ENCODE measurements at regions not wholly inside any gene's neighbourhood (a gene's known extent, or its start where the extent isn't known, plus 50 kb on each side); places are given as distances from the start of the nearest gene placed in this dataset.

DNA sequence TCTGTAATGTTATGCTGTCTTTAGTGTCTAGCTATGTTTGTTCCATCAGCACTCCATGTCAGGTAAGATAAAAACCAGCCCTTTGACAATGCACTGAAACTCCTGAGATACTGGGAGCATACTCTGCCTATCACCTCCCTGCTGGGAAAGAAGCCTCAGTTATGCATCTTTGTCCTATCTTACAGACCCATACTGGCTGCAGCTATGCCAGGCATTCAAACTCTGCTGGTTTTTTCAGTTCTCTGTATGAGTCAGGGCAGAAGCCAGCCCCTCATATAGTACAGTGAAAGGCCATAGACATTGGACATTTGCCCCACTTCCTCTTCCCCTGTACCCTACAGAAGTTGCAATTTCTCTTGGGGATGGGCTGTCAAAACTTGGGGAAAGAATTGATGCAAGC, 181.1 kb upstream of the RGPD4 start:
- no peak for ATAC-seq
- Histone ChIP-seq H3K27me3 (ENCODE audit: insufficient read depth) (no peaks in the 10 kb centered on the region), H3K79me2 (replicated peaks; ENCODE audit: insufficient read depth) (no peaks in the 10 kb centered on the region), H3K36me3 (ENCODE audit: insufficient read depth) (no peaks in the 10 kb centered on the region), H3K9me2 (ENCODE audit: insufficient read depth) (0 out of 2 replicates have a peak, but pooled peaks cover 4% of the 10 kb centered on the region), H3K27ac (ENCODE audit: low read depth) (no peak overlapping the region), H3F3A (replicated peaks; ENCODE audit: low read depth) (no peaks in the 10 kb centered on the region), H2AFZ (no peak overlapping the region), H3K4me3 (no peak overlapping the region), H4K20me1 (replicated peaks; ENCODE audit: insufficient read depth) (no peaks in the 10 kb centered on the region), H3K4me1 (ENCODE audit: insufficient read depth) (no peaks in the 10 kb centered on the region), H3K4me2 (no peak overlapping the region)
- Mint-ChIP-seq H3K27ac (no peak overlapping the region), H3K4me1 (no peaks in the 10 kb centered on the region), H3K36me3 (ENCODE audit: low read depth) (peaks cover 16% of the 10 kb centered on the region), H3K4me3 (no peak overlapping the region), H3K27me3 (ENCODE audit: insufficient read depth, low read depth, poor library complexity) (peaks cover 3% of the 10 kb centered on the region), H3K9me3 (peaks cover 37% of the 10 kb centered on the region)
- TF ChIP-seq EZH2phosphoT487 (IDR thresholded peaks at IDR 0.05; ENCODE audit: unreplicated experiment) (no peak), ZNF331 (CRISPR knock-in tag; IDR thresholded peaks at IDR 0.05; ENCODE audit: low read depth) (no peak), EZH2 (IDR thresholded peaks at IDR 0.05; ENCODE audit: low read depth, unreplicated experiment) (no peak), POLR2AphosphoS5 (IDR thresholded peaks at IDR 0.05; ENCODE audit: low read depth) (no peak), NANOG (IDR thresholded peaks at IDR 0.05; ENCODE audit: borderline replicate concordance) (no peak), CREB1 (CRISPR knock-in tag; IDR thresholded peaks at IDR 0.05; ENCODE audit: low read depth) (no peak), ZNF114 (CRISPR knock-in tag; IDR thresholded peaks at IDR 0.05) (no peak), JUNB (IDR thresholded peaks at IDR 0.05; ENCODE audit: unreplicated experiment) (no peak), STAT1 (IDR thresholded peaks at IDR 0.05; ENCODE audit: unreplicated experiment) (no peak)
- TF ChIP-seq, protein P1, sequence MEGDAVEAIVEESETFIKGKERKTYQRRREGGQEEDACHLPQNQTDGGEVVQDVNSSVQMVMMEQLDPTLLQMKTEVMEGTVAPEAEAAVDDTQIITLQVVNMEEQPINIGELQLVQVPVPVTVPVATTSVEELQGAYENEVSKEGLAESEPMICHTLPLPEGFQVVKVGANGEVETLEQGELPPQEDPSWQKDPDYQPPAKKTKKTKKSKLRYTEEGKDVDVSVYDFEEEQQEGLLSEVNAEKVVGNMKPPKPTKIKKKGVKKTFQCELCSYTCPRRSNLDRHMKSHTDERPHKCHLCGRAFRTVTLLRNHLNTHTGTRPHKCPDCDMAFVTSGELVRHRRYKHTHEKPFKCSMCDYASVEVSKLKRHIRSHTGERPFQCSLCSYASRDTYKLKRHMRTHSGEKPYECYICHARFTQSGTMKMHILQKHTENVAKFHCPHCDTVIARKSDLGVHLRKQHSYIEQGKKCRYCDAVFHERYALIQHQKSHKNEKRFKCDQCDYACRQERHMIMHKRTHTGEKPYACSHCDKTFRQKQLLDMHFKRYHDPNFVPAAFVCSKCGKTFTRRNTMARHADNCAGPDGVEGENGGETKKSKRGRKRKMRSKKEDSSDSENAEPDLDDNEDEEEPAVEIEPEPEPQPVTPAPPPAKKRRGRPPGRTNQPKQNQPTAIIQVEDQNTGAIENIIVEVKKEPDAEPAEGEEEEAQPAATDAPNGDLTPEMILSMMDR (conservative IDR thresholded peaks at IDR 0.05; ENCODE audit: low read depth in 2 of 2), result no peak
- TF ChIP-seq, protein P2, sequence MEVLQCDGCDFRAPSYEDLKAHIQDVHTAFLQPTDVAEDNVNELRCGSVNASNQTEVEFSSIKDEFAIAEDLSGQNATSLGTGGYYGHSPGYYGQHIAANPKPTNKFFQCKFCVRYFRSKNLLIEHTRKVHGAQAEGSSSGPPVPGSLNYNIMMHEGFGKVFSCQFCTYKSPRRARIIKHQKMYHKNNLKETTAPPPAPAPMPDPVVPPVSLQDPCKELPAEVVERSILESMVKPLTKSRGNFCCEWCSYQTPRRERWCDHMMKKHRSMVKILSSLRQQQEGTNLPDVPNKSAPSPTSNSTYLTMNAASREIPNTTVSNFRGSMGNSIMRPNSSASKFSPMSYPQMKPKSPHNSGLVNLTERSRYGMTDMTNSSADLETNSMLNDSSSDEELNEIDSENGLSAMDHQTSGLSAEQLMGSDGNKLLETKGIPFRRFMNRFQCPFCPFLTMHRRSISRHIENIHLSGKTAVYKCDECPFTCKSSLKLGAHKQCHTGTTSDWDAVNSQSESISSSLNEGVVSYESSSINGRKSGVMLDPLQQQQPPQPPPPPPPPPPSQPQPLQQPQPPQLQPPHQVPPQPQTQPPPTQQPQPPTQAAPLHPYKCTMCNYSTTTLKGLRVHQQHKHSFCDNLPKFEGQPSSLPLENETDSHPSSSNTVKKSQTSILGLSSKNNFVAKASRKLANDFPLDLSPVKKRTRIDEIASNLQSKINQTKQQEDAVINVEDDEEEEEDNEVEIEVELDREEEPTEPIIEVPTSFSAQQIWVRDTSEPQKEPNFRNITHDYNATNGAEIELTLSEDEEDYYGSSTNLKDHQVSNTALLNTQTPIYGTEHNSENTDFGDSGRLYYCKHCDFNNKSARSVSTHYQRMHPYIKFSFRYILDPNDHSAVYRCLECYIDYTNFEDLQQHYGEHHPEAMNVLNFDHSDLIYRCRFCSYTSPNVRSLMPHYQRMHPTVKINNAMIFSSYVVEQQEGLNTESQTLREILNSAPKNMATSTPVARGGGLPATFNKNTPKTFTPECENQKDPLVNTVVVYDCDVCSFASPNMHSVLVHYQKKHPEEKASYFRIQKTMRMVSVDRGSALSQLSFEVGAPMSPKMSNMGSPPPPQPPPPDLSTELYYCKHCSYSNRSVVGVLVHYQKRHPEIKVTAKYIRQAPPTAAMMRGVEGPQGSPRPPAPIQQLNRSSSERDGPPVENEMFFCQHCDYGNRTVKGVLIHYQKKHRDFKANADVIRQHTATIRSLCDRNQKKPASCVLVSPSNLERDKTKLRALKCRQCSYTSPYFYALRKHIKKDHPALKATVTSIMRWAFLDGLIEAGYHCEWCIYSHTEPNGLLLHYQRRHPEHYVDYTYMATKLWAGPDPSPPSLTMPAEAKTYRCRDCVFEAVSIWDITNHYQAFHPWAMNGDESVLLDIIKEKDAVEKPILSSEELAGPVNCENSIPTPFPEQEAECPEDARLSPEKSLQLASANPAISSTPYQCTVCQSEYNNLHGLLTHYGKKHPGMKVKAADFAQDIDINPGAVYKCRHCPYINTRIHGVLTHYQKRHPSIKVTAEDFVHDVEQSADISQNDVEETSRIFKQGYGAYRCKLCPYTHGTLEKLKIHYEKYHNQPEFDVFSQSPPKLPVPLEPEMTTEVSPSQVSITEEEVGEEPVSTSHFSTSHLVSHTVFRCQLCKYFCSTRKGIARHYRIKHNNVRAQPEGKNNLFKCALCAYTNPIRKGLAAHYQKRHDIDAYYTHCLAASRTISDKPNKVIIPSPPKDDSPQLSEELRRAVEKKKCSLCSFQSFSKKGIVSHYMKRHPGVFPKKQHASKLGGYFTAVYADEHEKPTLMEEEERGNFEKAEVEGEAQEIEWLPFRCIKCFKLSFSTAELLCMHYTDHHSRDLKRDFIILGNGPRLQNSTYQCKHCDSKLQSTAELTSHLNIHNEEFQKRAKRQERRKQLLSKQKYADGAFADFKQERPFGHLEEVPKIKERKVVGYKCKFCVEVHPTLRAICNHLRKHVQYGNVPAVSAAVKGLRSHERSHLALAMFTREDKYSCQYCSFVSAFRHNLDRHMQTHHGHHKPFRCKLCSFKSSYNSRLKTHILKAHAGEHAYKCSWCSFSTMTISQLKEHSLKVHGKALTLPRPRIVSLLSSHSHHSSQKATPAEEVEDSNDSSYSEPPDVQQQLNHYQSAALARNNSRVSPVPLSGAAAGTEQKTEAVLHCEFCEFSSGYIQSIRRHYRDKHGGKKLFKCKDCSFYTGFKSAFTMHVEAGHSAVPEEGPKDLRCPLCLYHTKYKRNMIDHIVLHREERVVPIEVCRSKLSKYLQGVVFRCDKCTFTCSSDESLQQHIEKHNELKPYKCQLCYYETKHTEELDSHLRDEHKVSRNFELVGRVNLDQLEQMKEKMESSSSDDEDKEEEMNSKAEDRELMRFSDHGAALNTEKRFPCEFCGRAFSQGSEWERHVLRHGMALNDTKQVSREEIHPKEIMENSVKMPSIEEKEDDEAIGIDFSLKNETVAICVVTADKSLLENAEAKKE (CRISPR knock-in tag; IDR thresholded peaks at IDR 0.05), result no peak
- TF ChIP-seq, protein P3, sequence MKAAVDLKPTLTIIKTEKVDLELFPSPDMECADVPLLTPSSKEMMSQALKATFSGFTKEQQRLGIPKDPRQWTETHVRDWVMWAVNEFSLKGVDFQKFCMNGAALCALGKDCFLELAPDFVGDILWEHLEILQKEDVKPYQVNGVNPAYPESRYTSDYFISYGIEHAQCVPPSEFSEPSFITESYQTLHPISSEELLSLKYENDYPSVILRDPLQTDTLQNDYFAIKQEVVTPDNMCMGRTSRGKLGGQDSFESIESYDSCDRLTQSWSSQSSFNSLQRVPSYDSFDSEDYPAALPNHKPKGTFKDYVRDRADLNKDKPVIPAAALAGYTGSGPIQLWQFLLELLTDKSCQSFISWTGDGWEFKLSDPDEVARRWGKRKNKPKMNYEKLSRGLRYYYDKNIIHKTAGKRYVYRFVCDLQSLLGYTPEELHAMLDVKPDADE (IDR thresholded peaks at IDR 0.05), result no peak
- TF ChIP-seq, protein P4, sequence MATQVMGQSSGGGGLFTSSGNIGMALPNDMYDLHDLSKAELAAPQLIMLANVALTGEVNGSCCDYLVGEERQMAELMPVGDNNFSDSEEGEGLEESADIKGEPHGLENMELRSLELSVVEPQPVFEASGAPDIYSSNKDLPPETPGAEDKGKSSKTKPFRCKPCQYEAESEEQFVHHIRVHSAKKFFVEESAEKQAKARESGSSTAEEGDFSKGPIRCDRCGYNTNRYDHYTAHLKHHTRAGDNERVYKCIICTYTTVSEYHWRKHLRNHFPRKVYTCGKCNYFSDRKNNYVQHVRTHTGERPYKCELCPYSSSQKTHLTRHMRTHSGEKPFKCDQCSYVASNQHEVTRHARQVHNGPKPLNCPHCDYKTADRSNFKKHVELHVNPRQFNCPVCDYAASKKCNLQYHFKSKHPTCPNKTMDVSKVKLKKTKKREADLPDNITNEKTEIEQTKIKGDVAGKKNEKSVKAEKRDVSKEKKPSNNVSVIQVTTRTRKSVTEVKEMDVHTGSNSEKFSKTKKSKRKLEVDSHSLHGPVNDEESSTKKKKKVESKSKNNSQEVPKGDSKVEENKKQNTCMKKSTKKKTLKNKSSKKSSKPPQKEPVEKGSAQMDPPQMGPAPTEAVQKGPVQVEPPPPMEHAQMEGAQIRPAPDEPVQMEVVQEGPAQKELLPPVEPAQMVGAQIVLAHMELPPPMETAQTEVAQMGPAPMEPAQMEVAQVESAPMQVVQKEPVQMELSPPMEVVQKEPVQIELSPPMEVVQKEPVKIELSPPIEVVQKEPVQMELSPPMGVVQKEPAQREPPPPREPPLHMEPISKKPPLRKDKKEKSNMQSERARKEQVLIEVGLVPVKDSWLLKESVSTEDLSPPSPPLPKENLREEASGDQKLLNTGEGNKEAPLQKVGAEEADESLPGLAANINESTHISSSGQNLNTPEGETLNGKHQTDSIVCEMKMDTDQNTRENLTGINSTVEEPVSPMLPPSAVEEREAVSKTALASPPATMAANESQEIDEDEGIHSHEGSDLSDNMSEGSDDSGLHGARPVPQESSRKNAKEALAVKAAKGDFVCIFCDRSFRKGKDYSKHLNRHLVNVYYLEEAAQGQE (IDR thresholded peaks at IDR 0.05; ENCODE audit: unreplicated experiment), result no peak
- DNase-seq (ENCODE audit: low spot score), result no peak
